Limb (tissue), 2 donors: ENCODE measurements at regions not wholly inside any gene's neighbourhood (a gene's known extent, or its start where the extent isn't known, plus 50 kb on each side); places are given as distances from the start of the nearest gene placed in this dataset.
A peak's percentile ranks its signal among the peaks of the same experiment; 100 is the strongest.

ENCODE experiments used
- DNase-seq, 2 donors: peaks; one replicate each; pipeline ENCODE4 v3.0.0-alpha.2; 2016; ENCODE audit errors: extremely low spot score in 2 of 2

GRCh38 chr13:111967572-111968201, 99.3 kb upstream of the SOX1 start:
- no peak for DNase-seq

- DNase-seq = no peak
Measured at GRCh38 chr13:111968336-111969010, 98.5 kb upstream of the SOX1 start.

GRCh38 chr13:111969551-111970135, 97.3 kb upstream of the SOX1 start:
- DNase-seq = no peak

- no peak for DNase-seq
Measured at GRCh38 chr13:111970494-111971141, 96.3 kb upstream of the SOX1 start.

GRCh38 chr13:111971891-111972780, 94.8 kb upstream of the SOX1 start:
- no peak for DNase-seq

GRCh38 chr13:111973186-111973585, 93.8 kb upstream of the SOX1 start:
- no peak for DNase-seq

GRCh38 chr13:111973605-111974340, 93.2 kb upstream of the SOX1 start:
- peak in 1 of 2 donors; percentile 41 for DNase-seq

GRCh38 chr13:111974341-111974640, 92.7 kb upstream of the SOX1 start:
- DNase-seq = no peak

- no peak for DNase-seq
Measured at GRCh38 chr13:111975539-111976473, 91.1 kb upstream of the SOX1 start.

- no peak for DNase-seq
Measured at GRCh38 chr13:111976474-111977178, 90.3 kb upstream of the SOX1 start.

GRCh38 chr13:111977179-111977506, 89.8 kb upstream of the SOX1 start:
- no peak for DNase-seq

- DNase-seq = peak in 1 of 2 donors; percentile 15
Measured at GRCh38 chr13:111978546-111978945, 88.4 kb upstream of the SOX1 start.

GRCh38 chr13:111980146-111980929, 86.6 kb upstream of the SOX1 start:
- no peak for DNase-seq

- no peak for DNase-seq
Measured at GRCh38 chr13:111981006-111981405, 85.9 kb upstream of the SOX1 start.

GRCh38 chr13:111981446-111982165, 85.3 kb upstream of the SOX1 start:
- no peak for DNase-seq

- no peak for DNase-seq
Measured at GRCh38 chr13:111984349-111984748, 82.6 kb upstream of the SOX1 start.

GRCh38 chr13:111990362-111990761, 76.6 kb upstream of the SOX1 start:
- no peak for DNase-seq

- no peak for DNase-seq
Measured at GRCh38 chr13:111992911-111993310, 74.0 kb upstream of the SOX1 start.
